HEK293T (cell line): ENCODE measurements at regions not wholly inside any gene's neighbourhood (a gene's known extent, or its start where the extent isn't known, plus 50 kb on each side); places are given as distances from the start of the nearest gene placed in this dataset.

Experiments
- CTCF ChIA-PET: fragments of 350-600 bp; formaldehyde crosslinking; extraction: SDS; loops from one replicate; lab custom pipeline; 2021; ENCODE audit warnings: antibody characterized with exemption, inconsistent platforms; lab: Yijun Ruan, JAX
- POLR2A ChIA-PET: fragments of 350-600 bp; formaldehyde crosslinking; extraction: SDS; loops from one replicate; lab custom pipeline; 2020; ENCODE audit warnings: antibody characterized with exemption, inconsistent platforms; lab: Yijun Ruan, JAX
- DNase-seq: peaks from one replicate; pipeline ENCODE4 v3.0.0; 2012; ENCODE audit warnings: mixed read lengths; ENCODE audit errors: extremely low spot score
- ARNT ChIP-seq: fragments of 450-650 bp; IDR thresholded peaks from 2 replicates; pipeline ENCODE4 v1.6.1; 2017; ENCODE audit warnings: mild to moderate bottlenecking
- BHLHE40 ChIP-seq: fragments of 450-650 bp; IDR thresholded peaks from 2 replicates; pipeline ENCODE4 v1.6.1; 2016; ENCODE audit warnings: mild to moderate bottlenecking, moderate library complexity, borderline replicate concordance
- CTBP1 ChIP-seq: fragments of 450-650 bp; IDR thresholded peaks from 2 replicates; pipeline ENCODE4 v1.6.1; 2016; ENCODE audit warnings: borderline replicate concordance
- ELF4 ChIP-seq: fragments of 450-650 bp; IDR thresholded peaks from 2 replicates; pipeline ENCODE4 v1.6.1; 2017; ENCODE audit warnings: antibody characterized with exemption
- FOXA1 ChIP-seq: fragments of 450-650 bp; IDR thresholded peaks from 2 replicates; pipeline ENCODE4 v1.6.1; 2016; ENCODE audit warnings: mild to moderate bottlenecking
- FOXK2 ChIP-seq: fragments of 450-650 bp; IDR thresholded peaks from 2 replicates; pipeline ENCODE4 v1.6.1; 2016; ENCODE audit warnings: mild to moderate bottlenecking
- FOXM1 ChIP-seq: fragments of 450-650 bp; IDR thresholded peaks from 2 replicates; pipeline ENCODE4 v1.6.1; 2017; ENCODE audit warnings: mild to moderate bottlenecking, borderline replicate concordance
- HDGF ChIP-seq: fragments of 450-650 bp; IDR thresholded peaks from 2 replicates; pipeline ENCODE4 v1.6.1; 2017; ENCODE audit warnings: antibody characterized with exemption, borderline replicate concordance
- L3MBTL2 ChIP-seq: fragments of 450-650 bp; conservative IDR thresholded peaks from 2 replicates; pipeline ENCODE4 v1.6.1; 2016; ENCODE audit warnings: mild to moderate bottlenecking
- LEF1 ChIP-seq: fragments of 450-650 bp; IDR thresholded peaks from 2 replicates; pipeline ENCODE4 v1.6.1; 2017; ENCODE audit warnings: mild to moderate bottlenecking, borderline replicate concordance
- NFRKB ChIP-seq: fragments of 450-650 bp; IDR thresholded peaks from 2 replicates; pipeline ENCODE4 v1.6.1; 2016; ENCODE audit warnings: mild to moderate bottlenecking, moderate library complexity
- PKNOX1 ChIP-seq: fragments of 450-650 bp; IDR thresholded peaks from 2 replicates; pipeline ENCODE4 v1.6.1; 2016
- SP1 ChIP-seq: fragments of 450-650 bp; IDR thresholded peaks from 2 replicates; pipeline ENCODE4 v1.6.1; 2017
- SUZ12 ChIP-seq: fragments of 450-650 bp; IDR thresholded peaks from 2 replicates; pipeline ENCODE4 v1.6.1; 2016; ENCODE audit warnings: mild to moderate bottlenecking
- TARDBP ChIP-seq: fragments of 450-650 bp; IDR thresholded peaks from 2 replicates; pipeline ENCODE4 v1.6.1; 2016
- ZNF384 ChIP-seq: fragments of 450-650 bp; IDR thresholded peaks from 2 replicates; pipeline ENCODE4 v1.6.1; 2016

- ChIA-PET POLR2A (no interaction called here), CTCF (no interaction called here)
- no peak for DNase-seq
- TF ChIP-seq FOXK2 (no peak), SP1 (no peak), ZNF384 (no peak), CTBP1 (no peak), L3MBTL2 (no peak), ARNT (no peak), ELF4 (no peak), FOXM1 (no peak), PKNOX1 (no peak), NFRKB (no peak), TARDBP (no peak), BHLHE40 (no peak), HDGF (no peak), SUZ12 (no peak), FOXA1 (no peak), LEF1 (no peak)
Measured at GRCh38 chr11:119895981-119896380, 167.0 kb upstream of the NECTIN1 start.

- POLR2A ChIA-PET: no interaction called here
- CTCF ChIA-PET: interaction anchor here (0.7 kb wide), 1 partner anchor 10 kb away, joined by 3 read pairs; no protein-coding TSS in a partner anchor
Measured at GRCh38 chr11:119894916-119895315, 165.9 kb upstream of the NECTIN1 start.

GRCh38 chr11:119892311-119892808 is 163.4 kb upstream of the NECTIN1 start:
- no peak for DNase-seq
- POLR2A ChIA-PET: interaction anchor here (0.5 kb wide), 1 partner anchor 218 kb away, joined by 3 read pairs; no protein-coding TSS in a partner anchor
- TF ChIP-seq LEF1: no peak
- TF ChIP-seq ARNT: no peak
- no peak for TF ChIP-seq ELF4
- TF ChIP-seq L3MBTL2: no peak
- no peak for TF ChIP-seq FOXA1
- no peak for TF ChIP-seq NFRKB
- no peak for TF ChIP-seq HDGF
- TF ChIP-seq BHLHE40: no peak
- TF ChIP-seq ZNF384: no peak
- no peak for TF ChIP-seq TARDBP
- no peak for TF ChIP-seq FOXK2
- TF ChIP-seq SUZ12: no peak
- CTCF ChIA-PET: no interaction called here

More at GRCh38 chr11:119894916-119895315, 165.9 kb upstream of the NECTIN1 start:
- TF ChIP-seq ELF4 (no peak), LEF1 (no peak), ARNT (no peak), FOXA1 (no peak), L3MBTL2 (no peak), FOXM1 (no peak), TARDBP (no peak), PKNOX1 (no peak)
- DNase-seq: no peak

DNA sequence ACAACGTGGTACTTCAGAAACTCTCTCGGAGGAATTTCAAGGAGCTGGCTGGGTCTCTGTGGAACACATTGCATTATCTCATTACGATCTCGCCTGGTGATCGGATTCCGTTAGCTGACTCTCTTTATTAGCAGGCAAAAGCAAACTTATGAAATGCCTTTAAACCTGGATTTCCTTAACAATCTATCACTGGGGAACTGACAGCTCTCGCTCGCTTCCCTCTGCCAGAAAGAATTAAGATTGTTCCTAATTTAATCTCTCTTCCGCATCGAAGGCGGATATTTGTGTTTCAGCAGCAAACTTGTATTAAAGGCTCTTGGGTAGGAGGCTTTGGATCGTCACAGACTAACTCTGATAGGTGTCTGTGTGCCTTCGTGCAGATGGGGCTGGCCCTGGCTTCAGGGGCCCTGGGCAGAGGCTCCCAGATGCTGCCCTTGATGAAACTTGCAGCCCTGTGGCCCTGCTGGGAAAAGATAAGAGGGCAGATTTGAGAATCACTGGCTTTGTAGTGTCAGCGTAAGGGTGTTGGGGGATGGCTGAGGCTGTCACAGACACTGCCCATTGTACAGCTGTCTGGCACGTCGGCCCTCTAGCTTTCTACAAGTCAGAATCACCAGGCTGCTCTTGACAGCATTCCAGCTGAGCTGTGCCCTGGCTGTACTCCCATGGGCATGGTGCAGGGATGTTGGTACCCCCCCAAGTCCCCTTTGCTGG is 162.2 kb upstream of the NECTIN1 start:
- POLR2A ChIA-PET: interaction anchor here (1.3 kb wide), 1 partner anchor 16 kb away, joined by 3 read pairs; no protein-coding TSS in a partner anchor
- no peak for TF ChIP-seq FOXA1
- peak; percentile 46 for TF ChIP-seq PKNOX1
- CTCF ChIA-PET: interaction anchor here (0.6 kb wide), 1 partner anchor 203 kb away, joined by 3 read pairs; no protein-coding TSS in a partner anchor
- DNase-seq: no peak

- no peak for TF ChIP-seq ARNT
- no peak for DNase-seq
- POLR2A ChIA-PET: interaction anchor here (1.3 kb wide), 1 partner anchor 15 kb away, joined by 3 read pairs; no protein-coding TSS in a partner anchor
- CTCF ChIA-PET: no interaction called here
Measured at GRCh38 chr11:119890466-119890865, 161.5 kb upstream of the NECTIN1 start.

DNA sequence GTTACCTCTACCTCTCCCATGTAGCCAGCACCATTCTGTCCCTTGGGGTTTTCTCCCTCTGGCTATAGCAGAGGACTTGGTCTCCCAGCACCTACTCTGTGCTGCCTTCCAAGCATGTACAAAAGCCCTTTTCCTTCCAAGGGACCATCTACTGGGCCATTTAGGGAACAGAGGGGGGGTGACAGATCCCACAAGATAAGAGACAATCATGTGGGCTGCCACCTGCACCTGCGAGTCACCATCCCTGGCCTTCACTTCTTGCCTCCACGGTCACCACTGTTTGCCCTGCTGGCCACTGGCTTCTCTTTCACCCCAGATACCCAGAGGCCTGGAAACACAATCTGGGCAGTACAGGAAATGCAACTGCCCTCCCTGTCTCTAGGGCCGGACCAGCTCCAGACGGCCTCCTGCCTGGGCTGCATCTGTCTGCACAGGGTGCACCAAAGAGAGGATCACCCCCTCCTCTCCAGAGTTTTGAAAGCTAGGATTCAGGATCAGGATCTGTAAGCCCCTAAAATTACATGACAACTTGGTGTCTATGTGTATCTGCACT is 160.8 kb upstream of the NECTIN1 start:
- ChIA-PET CTCF (no interaction called here), POLR2A (no interaction called here)
- DNase-seq: no peak
- TF ChIP-seq FOXA1 (no peak), CTBP1 (no peak), ARNT (no peak), SP1 (no peak), FOXK2 (no peak), HDGF (no peak), NFRKB (no peak), FOXM1 (no peak), TARDBP (no peak), SUZ12 (no peak), L3MBTL2 (no peak), ZNF384 (no peak), ELF4 (no peak), PKNOX1 (no peak), BHLHE40 (no peak)
